ENCODE measurements at regions not wholly inside any gene's neighbourhood (a gene's known extent, or its start where the extent isn't known, plus 50 kb on each side); places are given as distances from the start of the nearest gene placed in this dataset.
"Not testable (repeated sequence)": the region's sequence is repeated elsewhere in the genome, so short reads cannot be mapped to it uniquely, and the experiment has no call there.

- no peak for DNase-seq (ENCODE audit: low read depth)
Measured at GRCh38 chr5:15334551-15335266, 165.3 kb upstream of the FBXL7 start.

GRCh38 chr5:15333091-15333490 is 166.9 kb upstream of the FBXL7 start:
- no peak for DNase-seq (ENCODE audit: low read depth)

- no peak for DNase-seq (ENCODE audit: low read depth)
Measured at GRCh38 chr5:15326932-15327331, 173.0 kb upstream of the FBXL7 start.

GRCh38 chr5:15326471-15326870 is 173.5 kb upstream of the FBXL7 start:
- DNase-seq (ENCODE audit: low read depth) = no peak

- DNase-seq (ENCODE audit: low read depth) = no peak
Measured at GRCh38 chr5:15322421-15322820, 177.6 kb upstream of the FBXL7 start.

- no peak for DNase-seq (ENCODE audit: low read depth)
Measured at GRCh38 chr5:15321776-15322175, 178.2 kb upstream of the FBXL7 start.

GRCh38 chr5:15320871-15321270 is 179.1 kb upstream of the FBXL7 start:
- no peak for DNase-seq (ENCODE audit: low read depth)

- DNase-seq (ENCODE audit: low read depth) = no peak
Measured at GRCh38 chr5:15304914-15305834, 194.8 kb upstream of the FBXL7 start.

- no peak for DNase-seq (ENCODE audit: low read depth)
Measured at GRCh38 chr5:15304066-15304731, 195.8 kb upstream of the FBXL7 start.

- DNase-seq (ENCODE audit: low read depth) = no peak
Measured at GRCh38 chr5:15300141-15300540, 199.8 kb upstream of the FBXL7 start.

- DNase-seq (ENCODE audit: low read depth) = no peak
Measured at GRCh38 chr5:15290953-15291352, 209.0 kb upstream of the FBXL7 start.

- DNase-seq (ENCODE audit: low read depth) = no peak
Measured at GRCh38 chr5:15286650-15287049, 213.3 kb upstream of the FBXL7 start.

GRCh38 chr5:15285901-15286583 is 213.9 kb upstream of the FBXL7 start:
- no peak for DNase-seq (ENCODE audit: low read depth)

GRCh38 chr5:15284706-15285105 is 215.3 kb upstream of the FBXL7 start:
- DNase-seq (ENCODE audit: low read depth) = no peak

- DNase-seq (ENCODE audit: low read depth) = no peak
Measured at GRCh38 chr5:15283076-15283475, 216.9 kb upstream of the FBXL7 start.

- DNase-seq (ENCODE audit: low read depth) = no peak
Measured at GRCh38 chr5:15282611-15283010, 217.4 kb upstream of the FBXL7 start.

- DNase-seq (ENCODE audit: low read depth) = not testable (repeated sequence)
Measured at GRCh38 chr5:15271596-15271995, 228.4 kb upstream of the FBXL7 start.

- DNase-seq (ENCODE audit: low read depth) = no peak
Measured at GRCh38 chr5:15267966-15268365, 232.0 kb upstream of the FBXL7 start.

- no peak for DNase-seq (ENCODE audit: low read depth)
Measured at GRCh38 chr5:15266841-15267240, 233.1 kb upstream of the FBXL7 start.

- DNase-seq (ENCODE audit: low read depth) = no peak
Measured at GRCh38 chr5:15266229-15266628, 233.8 kb upstream of the FBXL7 start.

- no peak for DNase-seq (ENCODE audit: low read depth)
Measured at GRCh38 chr5:15263942-15264341, 236.0 kb upstream of the FBXL7 start.

GRCh38 chr5:15263406-15263805 is 236.6 kb upstream of the FBXL7 start:
- no peak for DNase-seq (ENCODE audit: low read depth)
